PC-9 (cell line): ENCODE measurements at regions not wholly inside any gene's neighbourhood (a gene's known extent, or its start where the extent isn't known, plus 50 kb on each side); places are given as distances from the start of the nearest gene placed in this dataset.

Experiments
- BruUV-seq: library from RNA; stranded (reverse); fragments of 400-500 nt; replicated peaks from 2 replicates; lab custom pipeline; 2021; lab: Mats Ljungman, UMichigan
- CTCF ChIA-PET: fragments of 300-600 bp; sonication (Branson Sonifier 250); formaldehyde crosslinking; loops from one replicate; lab custom pipeline; 2022; ENCODE audit warnings: antibody characterized with exemption; lab: Charles Lee
- POLR2A ChIA-PET: fragments of 300-600 bp; sonication (Branson Sonifier 250); formaldehyde crosslinking; loops from one replicate; lab custom pipeline; 2022; ENCODE audit warnings: antibody characterized with exemption; ENCODE audit not compliant: unreplicated experiment; lab: Charles Lee
- DNase-seq, 2 experiments: peaks; one replicate each; pipeline versions ENCODE4 v3.0.0 to v3.0.0-alpha.2; 2015 to 2022; ENCODE audit warnings: mixed read lengths in 1 of 2
- H2AFZ ChIP-seq: fragments of 200-600 bp; sonication (generic); 2 replicates; pipeline ENCODE4 v1.8.1; 2017; ENCODE audit warnings: antibody characterized with exemption
- H3F3A ChIP-seq: fragments of 200-600 bp; sonication (generic); 2 replicates; pipeline ENCODE4 v1.8.1; 2017; ENCODE audit warnings: antibody characterized with exemption, mild to moderate bottlenecking, low read depth; ENCODE audit not compliant: insufficient read depth
- H3K27ac ChIP-seq: fragments of 200-600 bp; sonication (generic); 2 replicates; pipeline ENCODE4 v1.6.1; 2016; ENCODE audit warnings: mixed run types
- H3K27me3 ChIP-seq: fragments of 200-600 bp; sonication (generic); 2 replicates; pipeline ENCODE4 v1.6.1; 2016; ENCODE audit warnings: low read depth, mixed run types; ENCODE audit not compliant: insufficient read depth
- H3K36me3 ChIP-seq: fragments of 200-600 bp; sonication (generic); 2 replicates; pipeline ENCODE4 v1.6.1; 2016; ENCODE audit warnings: low read depth, mixed run types
- H3K4me1 ChIP-seq: fragments of 200-600 bp; sonication (generic); replicated peaks from 2 replicates; pipeline ENCODE4 v1.6.1; 2016; ENCODE audit warnings: mixed run types; ENCODE audit not compliant: insufficient read depth
- H3K4me2 ChIP-seq: fragments of 200-600 bp; sonication (generic); 2 replicates; pipeline ENCODE4 v1.6.1; 2017; ENCODE audit warnings: mixed run types
- H3K4me3 ChIP-seq: fragments of 200-600 bp; sonication (generic); 2 replicates; pipeline ENCODE4 v1.6.1; 2016; ENCODE audit warnings: mixed run types
- H3K79me2 ChIP-seq: fragments of 200-600 bp; sonication (generic); 2 replicates; pipeline ENCODE4 v1.6.1; 2017; ENCODE audit warnings: low read depth, mixed run types
- H3K9me2 ChIP-seq: fragments of 200-600 bp; sonication (generic); 2 replicates; pipeline ENCODE4 v1.8.1; 2017; ENCODE audit warnings: mild to moderate bottlenecking; ENCODE audit not compliant: insufficient read depth
- H3K9me3 ChIP-seq: fragments of 200-600 bp; sonication (generic); 2 replicates; pipeline ENCODE4 v1.8.1; 2016; ENCODE audit warnings: low read depth; ENCODE audit not compliant: insufficient read depth
- H4K20me1 ChIP-seq: fragments of 200-600 bp; sonication (generic); 2 replicates; pipeline ENCODE4 v1.8.1; 2017; ENCODE audit not compliant: insufficient read depth
- CTCF ChIP-seq: fragments of 200-600 bp; sonication (generic); conservative IDR thresholded peaks from 2 replicates; pipeline ENCODE4 v1.6.1; 2017; ENCODE audit warnings: mixed run types, antibody characterized with exemption, mild to moderate bottlenecking, moderate library complexity
- EZH2 ChIP-seq: fragments of 200-600 bp; sonication (generic); IDR thresholded peaks from 2 replicates; pipeline ENCODE4 v1.8.0; 2017; ENCODE audit warnings: antibody characterized with exemption, low read depth
- intact Hi-C: fragments of 100-400 bp; cut with micrococcal nuclease; formaldehyde crosslinking; loops from one replicate; pipeline ENCODE4 v1.10.0; 2022; ENCODE audit not compliant: unreplicated experiment

GRCh38 chr11:106585061-106585460 lies 433.2 kb downstream of the GUCY1A2 start:
- no peak for DNase-seq
- ChIA-PET CTCF (interaction anchor here (0.6 kb wide), 1 partner anchor 276 kb away, joined by 3 read pairs; no protein-coding TSS in a partner anchor), POLR2A (no interaction called here)
- no peak overlapping the region for H3K4me2 ChIP-seq
- no peaks in the 10 kb centered on the region for H3K4me1 ChIP-seq
- peaks cover 9% of the 10 kb centered on the region; the same call in 1 of the 2 replicates for H3K9me3 ChIP-seq
- no peak for TF ChIP-seq EZH2
- TF ChIP-seq CTCF, result peak; percentile 56
- H3K27ac ChIP-seq, result no peak overlapping the region
- no TSS peak for BruUV-seq
- intact Hi-C loops, result no loop called here
- no peaks in the 10 kb centered on the region for H3K36me3 ChIP-seq
- H2AFZ ChIP-seq, result no peak overlapping the region
- no peaks in the 10 kb centered on the region for H4K20me1 ChIP-seq
- no peak overlapping the region for H3K4me3 ChIP-seq
- no peaks in the 10 kb centered on the region for H3F3A ChIP-seq
- H3K9me2 ChIP-seq, result no peaks in the 10 kb centered on the region; the same call in 1 of the 2 replicates
- H3K27me3 ChIP-seq, result no peaks in the 10 kb centered on the region
- no peaks in the 10 kb centered on the region for H3K79me2 ChIP-seq

DNA sequence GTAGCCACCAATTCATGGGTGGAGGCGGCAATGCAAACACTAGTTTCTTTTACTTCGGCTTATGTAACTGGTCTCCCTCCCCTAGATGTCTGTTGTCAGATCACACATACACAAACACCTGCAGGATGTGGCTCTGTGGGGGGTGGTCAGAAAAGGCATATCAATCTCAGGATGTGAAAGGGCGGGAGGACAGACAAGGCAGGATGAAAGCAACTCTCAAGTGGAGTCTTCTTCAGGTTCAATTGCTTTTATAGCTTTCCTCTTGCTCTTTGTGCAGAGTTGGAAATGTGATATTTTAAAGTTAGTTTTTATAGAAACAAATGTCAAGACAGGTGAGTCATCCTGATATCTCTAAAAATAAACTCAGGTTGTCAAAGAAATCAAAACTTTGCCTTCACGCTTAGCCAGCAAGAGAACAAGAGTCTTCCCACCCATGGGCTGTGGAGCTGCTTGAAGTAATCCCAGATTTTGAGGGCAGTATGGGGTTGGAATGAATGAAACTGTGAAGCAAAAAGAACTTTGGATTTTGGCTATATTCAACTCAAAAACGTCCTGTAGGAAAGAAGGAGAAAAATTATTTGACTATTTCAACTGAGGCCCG lies 423.4 kb downstream of the GUCY1A2 start:
- Histone ChIP-seq H3K36me3 (no peaks in the 10 kb centered on the region), H3K4me3 (no peak overlapping the region), H3F3A (0 out of 2 replicates have a peak, but pooled peaks cover 3% of the 10 kb centered on the region), H3K4me2 (0 out of 2 replicates have a peak overlapping the region, but pooled peaks have one; percentile 17), H3K4me1 (peaks cover 14% of the 10 kb centered on the region), H3K27me3 (no peaks in the 10 kb centered on the region), H3K27ac (no peak overlapping the region), H3K9me3 (no peaks in the 10 kb centered on the region), H3K9me2 (no peaks in the 10 kb centered on the region; the same call in 1 of the 2 replicates), H2AFZ (no peak overlapping the region), H3K79me2 (no peaks in the 10 kb centered on the region), H4K20me1 (no peaks in the 10 kb centered on the region)
- intact Hi-C loops, result no loop called here
- peak in 1 of 2 experiments; percentile 42 for DNase-seq
- POLR2A ChIA-PET, result no interaction called here
- no TSS peak for BruUV-seq
- no peak for TF ChIP-seq EZH2
- TF ChIP-seq CTCF, result no peak
- CTCF ChIA-PET, result no interaction called here

DNA sequence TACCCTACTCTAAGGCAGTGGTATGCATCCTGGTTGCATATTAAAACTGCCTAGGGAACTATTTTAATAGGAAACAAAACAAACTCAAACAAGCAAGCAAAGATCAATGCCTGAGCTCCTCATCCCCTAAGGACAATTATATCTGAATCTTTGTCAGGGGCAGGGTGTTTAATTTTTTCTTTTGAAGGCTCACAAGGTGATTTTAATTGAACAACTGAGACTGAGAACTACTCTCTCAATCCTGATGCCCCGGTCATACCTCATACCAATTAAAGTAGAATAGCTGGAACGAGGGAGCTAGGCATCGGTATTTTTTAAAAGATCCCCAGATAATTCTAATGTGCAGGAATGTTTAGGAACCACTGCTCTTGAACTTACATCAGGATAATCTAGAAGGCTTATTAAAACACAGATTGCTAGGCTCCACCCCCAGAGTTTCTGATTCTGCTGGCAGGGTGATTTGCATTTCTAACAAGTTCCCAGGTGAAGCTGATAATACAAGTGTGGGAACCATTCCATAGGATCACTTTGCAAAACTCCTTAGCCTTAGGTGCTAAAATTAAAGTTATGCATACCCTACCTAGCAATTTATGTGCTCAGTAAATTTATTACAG lies 416.5 kb downstream of the GUCY1A2 start:
- H3K4me3 ChIP-seq, result no peak overlapping the region
- no peaks in the 10 kb centered on the region for H3K36me3 ChIP-seq
- H3F3A ChIP-seq, result no peaks in the 10 kb centered on the region
- no peaks in the 10 kb centered on the region for H4K20me1 ChIP-seq
- no peaks in the 10 kb centered on the region for H3K9me2 ChIP-seq
- intact Hi-C loops, result no loop called here
- H3K27ac ChIP-seq, result no peak overlapping the region
- CTCF ChIA-PET, result no interaction called here
- no peak overlapping the region for H2AFZ ChIP-seq
- H3K4me2 ChIP-seq, result no peak overlapping the region
- no TSS peak for BruUV-seq
- H3K79me2 ChIP-seq, result no peaks in the 10 kb centered on the region
- POLR2A ChIA-PET, result no interaction called here
- no peak for DNase-seq
- no peaks in the 10 kb centered on the region for H3K27me3 ChIP-seq
- H3K9me3 ChIP-seq, result no peaks in the 10 kb centered on the region
- H3K4me1 ChIP-seq, result no peaks in the 10 kb centered on the region
- TF ChIP-seq CTCF (no peak), EZH2 (no peak)
